Fibroblast of pulmonary artery (primary cell): ENCODE measurements at regions not wholly inside any gene's neighbourhood (a gene's known extent, or its start where the extent isn't known, plus 50 kb on each side); places are given as distances from the start of the nearest gene placed in this dataset.
"Not testable (repeated sequence)": the region's sequence is repeated elsewhere in the genome, so short reads cannot be mapped to it uniquely, and the experiment has no call there.

Experiments used
- DNase-seq: peaks from one replicate; pipeline ENCODE4 v3.0.0-alpha.2; 2010; ENCODE audit warnings: low read depth
- H3K4me3 ChIP-seq: replicated peaks from 2 replicates; pipeline ENCODE4 v1.5.1; 2011; ENCODE audit warnings: low read depth, mild to moderate bottlenecking, control low read depth, low read length, moderate library complexity
- CTCF ChIP-seq: IDR thresholded peaks from 2 replicates; pipeline ENCODE4 v1.5.1; 2011; ENCODE audit warnings: mild to moderate bottlenecking, control low read depth, low read length, inconsistent platforms; ENCODE audit errors: missing control alignments

DNA sequence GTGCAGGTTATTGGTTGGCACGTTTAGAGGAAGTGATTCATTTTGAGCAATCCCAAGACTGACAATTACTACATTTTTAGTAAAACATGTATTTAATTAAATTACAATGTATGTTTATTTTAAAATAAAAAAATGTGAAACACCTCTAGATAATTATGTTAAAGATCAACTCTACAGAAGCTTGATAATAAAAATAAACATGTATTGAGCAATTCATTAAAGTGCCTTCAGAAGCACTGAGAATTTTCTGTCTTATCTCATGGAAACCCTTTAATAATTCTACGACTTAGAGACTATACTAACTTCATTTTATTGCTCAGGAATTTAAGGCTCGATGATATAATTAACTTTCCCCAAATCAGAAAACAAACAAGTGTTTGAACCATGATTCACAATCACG lies 208.0 kb upstream of the BRINP3 start:
- DNase-seq = no peak
- no peak for TF ChIP-seq CTCF
- H3K4me3 ChIP-seq = no peak overlapping the region

GRCh38 chr1:190688096-190688495 lies 210.4 kb upstream of the BRINP3 start:
- no peak for DNase-seq
- no peak overlapping the region for H3K4me3 ChIP-seq
- no peak for TF ChIP-seq CTCF

DNA sequence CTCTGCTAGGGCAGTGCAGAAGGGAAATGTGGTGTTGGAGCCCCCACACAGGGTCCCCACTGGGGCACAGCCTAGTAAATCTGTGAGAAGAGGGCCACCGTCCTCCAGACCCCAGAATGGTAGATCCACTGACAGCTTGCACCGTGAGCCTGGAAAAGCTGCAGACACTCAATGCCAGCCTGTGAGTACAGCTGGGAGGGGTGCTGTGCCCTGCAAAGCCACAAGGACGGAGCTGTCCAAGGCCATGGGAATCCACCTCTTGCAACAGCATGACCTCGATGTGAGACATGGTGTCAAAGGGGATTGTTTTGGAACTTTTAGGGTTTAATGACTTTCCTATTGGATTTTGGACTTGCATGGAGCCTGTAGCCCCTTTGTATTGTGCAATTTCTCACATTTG lies 220.8 kb upstream of the BRINP3 start:
- not testable (repeated sequence) for DNase-seq, H3K4me3 ChIP-seq

DNA sequence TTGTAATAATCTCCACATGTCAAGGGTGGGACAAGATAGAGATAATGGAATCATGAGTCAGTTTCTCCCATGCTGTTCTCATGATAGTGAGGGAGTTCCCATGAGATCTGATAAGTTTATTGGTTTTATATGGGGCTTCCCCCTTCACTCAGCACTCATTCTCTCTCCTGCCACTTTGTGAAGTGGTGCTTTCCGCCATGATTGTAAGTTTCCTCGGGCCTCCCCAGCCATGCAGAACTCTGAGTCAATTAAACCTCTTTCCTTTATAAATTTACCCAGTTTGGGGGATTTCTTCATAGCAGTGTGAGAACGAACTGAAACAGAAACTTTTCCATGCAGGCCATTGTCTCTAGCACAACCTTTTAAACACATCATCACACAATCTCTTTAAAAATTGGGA lies 221.5 kb upstream of the BRINP3 start:
- no peak for TF ChIP-seq CTCF
- DNase-seq = no peak
- H3K4me3 ChIP-seq = no peak overlapping the region

DNA sequence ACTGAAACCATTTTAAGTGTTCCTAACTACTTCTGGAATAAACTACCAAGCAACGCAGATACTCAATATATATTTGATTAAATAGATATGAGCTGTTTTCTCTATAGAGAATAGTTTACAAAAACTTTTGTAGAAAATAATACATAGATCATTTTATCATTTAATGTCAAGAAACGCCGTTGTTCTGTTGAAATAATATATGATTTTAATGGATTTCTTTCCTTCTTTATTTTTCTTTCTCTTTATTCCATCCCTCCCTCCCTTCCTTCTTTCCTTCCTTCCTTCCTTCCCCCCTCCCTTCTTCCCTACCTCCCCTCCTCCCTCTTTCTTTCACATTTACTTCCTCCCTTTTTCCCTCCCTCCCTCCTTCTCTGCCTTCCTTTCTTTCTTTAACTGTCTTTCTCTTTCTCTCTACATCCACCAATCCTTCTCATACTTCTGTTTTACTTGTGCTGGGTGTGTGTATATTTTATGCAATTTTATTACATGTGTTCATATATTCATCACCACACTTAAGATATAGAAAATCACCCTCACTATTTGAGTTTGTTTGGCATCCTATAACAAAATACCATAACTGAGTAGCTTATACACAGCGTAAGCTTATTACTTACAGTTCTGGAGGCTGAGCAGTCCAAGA lies 230.9 kb upstream of the BRINP3 start:
- no peak for DNase-seq
- no peak overlapping the region for H3K4me3 ChIP-seq
- TF ChIP-seq CTCF = no peak

DNA sequence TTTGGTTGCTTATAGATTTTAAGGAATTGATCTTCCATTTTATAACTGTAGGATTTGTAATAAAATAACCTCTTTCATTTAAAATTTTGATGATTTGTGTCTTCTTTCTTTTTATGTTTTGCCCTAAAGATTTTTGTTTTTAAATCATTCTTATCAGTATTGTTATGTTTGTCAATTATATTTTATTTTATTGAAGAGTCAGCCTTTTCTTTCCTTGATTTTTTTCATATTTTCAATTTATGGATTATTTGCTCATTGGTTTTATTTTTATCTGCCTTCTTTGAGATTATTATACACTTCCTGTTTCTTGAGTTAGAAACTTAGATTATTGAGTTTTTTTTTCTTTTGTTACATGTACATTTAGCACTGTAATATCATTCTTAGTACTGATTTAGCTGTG lies 233.4 kb upstream of the BRINP3 start:
- TF ChIP-seq CTCF = no peak
- no peak for DNase-seq
- no peak overlapping the region for H3K4me3 ChIP-seq

- TF ChIP-seq CTCF = no peak
- DNase-seq = no peak
- no peak overlapping the region for H3K4me3 ChIP-seq
These were observed 239.4 kb upstream of the BRINP3 start for GRCh38 chr1:190717055-190717454.
